Hepatocyte (in vitro differentiated cells): ENCODE measurements at regions not wholly inside any gene's neighbourhood (a gene's known extent, or its start where the extent isn't known, plus 50 kb on each side); places are given as distances from the start of the nearest gene placed in this dataset.

Experiments used
- DNase-seq: peaks from one replicate; pipeline ENCODE4 v3.0.0-alpha.2; 2016; ENCODE audit warnings: low spot score
- H2AFZ ChIP-seq: fragments of 200-600 bp; sonication (generic); 2 replicates; pipeline ENCODE4 v1.6.0; 2016; ENCODE audit warnings: antibody characterized with exemption, mild to moderate bottlenecking
- H3K27ac ChIP-seq: fragments of 200-600 bp; sonication (generic); 2 replicates; pipeline ENCODE4 v1.5.1; 2016; ENCODE audit warnings: mild to moderate bottlenecking
- H3K27me3 ChIP-seq: fragments of 200-600 bp; sonication (generic); 2 replicates; pipeline ENCODE4 v1.6.1; 2016
- H3K36me3 ChIP-seq: fragments of 200-600 bp; sonication (generic); replicated peaks from 2 replicates; pipeline ENCODE4 v1.5.1; 2016; ENCODE audit warnings: low read depth; ENCODE audit not compliant: insufficient read depth
- H3K4me1 ChIP-seq: fragments of 200-600 bp; sonication (generic); 2 replicates; pipeline ENCODE4 v1.5.1; 2016; ENCODE audit warnings: mild to moderate bottlenecking, moderate library complexity; ENCODE audit not compliant: insufficient read depth
- H3K4me2 ChIP-seq: fragments of 200-600 bp; sonication (generic); 2 replicates; pipeline ENCODE4 v1.6.0; 2016
- H3K4me3 ChIP-seq: fragments of 200-600 bp; sonication (generic); 2 replicates; pipeline ENCODE4 v1.5.1; 2016; ENCODE audit warnings: mild to moderate bottlenecking
- H3K79me2 ChIP-seq: fragments of 200-600 bp; sonication (generic); 2 replicates; pipeline ENCODE4 v1.6.0; 2017; ENCODE audit warnings: mild to moderate bottlenecking
- H3K9me2 ChIP-seq: fragments of 200-600 bp; sonication (generic); replicated peaks from 2 replicates; pipeline ENCODE4 v1.6.0; 2017; ENCODE audit warnings: mild to moderate bottlenecking; ENCODE audit not compliant: insufficient read depth
- H3K9me3 ChIP-seq: fragments of 200-600 bp; sonication (generic); 2 replicates; pipeline ENCODE4 v1.5.1; 2016; ENCODE audit warnings: low read depth, mild to moderate bottlenecking
- H4K20me1 ChIP-seq: fragments of 200-600 bp; sonication (generic); 2 replicates; pipeline ENCODE4 v1.6.0; 2016; ENCODE audit warnings: mild to moderate bottlenecking; ENCODE audit not compliant: insufficient read depth, poor library complexity, severe bottlenecking
- CTCF ChIP-seq: fragments of 200-600 bp; sonication (generic); IDR thresholded peaks from 2 replicates; pipeline ENCODE4 v1.5.1; 2016; ENCODE audit warnings: antibody characterized with exemption, mild to moderate bottlenecking; ENCODE audit not compliant: poor library complexity
- EZH2 ChIP-seq: fragments of 200-600 bp; sonication (generic); IDR thresholded peaks from 2 replicates; pipeline ENCODE4 v1.6.1; 2016; ENCODE audit warnings: antibody characterized with exemption, mild to moderate bottlenecking, borderline replicate concordance
- EZH2phosphoT487 ChIP-seq: fragments of 200-600 bp; sonication (generic); IDR thresholded peaks from one replicate; pipeline ENCODE4 v1.6.1; 2018; ENCODE audit warnings: antibody characterized with exemption, mild to moderate bottlenecking, low read depth, moderate library complexity; ENCODE audit not compliant: unreplicated experiment, severe bottlenecking
- WGBS: methylation state at CpG from one replicate; pipeline ENCODE4 v1.1.6; 2016; ENCODE audit warnings: low lambda C conversion rate; ENCODE audit errors: missing lambda C conversion rate; 5-methylcytosine and 5-hydroxymethylcytosine counted together

- Histone ChIP-seq H3K27me3 (no peaks in the 10 kb centered on the region), H3K36me3 (no peaks in the 10 kb centered on the region), H3K4me1 (no peaks in the 10 kb centered on the region), H3K79me2 (no peaks in the 10 kb centered on the region), H3K9me3 (no peaks in the 10 kb centered on the region), H4K20me1 (no peaks in the 10 kb centered on the region), H3K27ac (no peak overlapping the region), H3K4me2 (no peak overlapping the region), H2AFZ (no peak overlapping the region), H3K4me3 (no peak overlapping the region), H3K9me2 (no peaks in the 10 kb centered on the region)
- TF ChIP-seq EZH2 = no peak
- TF ChIP-seq CTCF = no peak
- no peak for TF ChIP-seq EZH2phosphoT487
- DNase-seq = no peak
- WGBS = 93% methylated on average over 3 of the region's 3 CpGs
These were observed 1312.6 kb downstream of the PCDH18 start for GRCh38 chr4:136219592-136220125.

GRCh38 chr4:136203199-136203598, 1329.1 kb downstream of the PCDH18 start:
- no peak overlapping the region for H3K4me2 ChIP-seq
- 69% methylated on average over 4 of the region's 4 CpGs for WGBS

DNA sequence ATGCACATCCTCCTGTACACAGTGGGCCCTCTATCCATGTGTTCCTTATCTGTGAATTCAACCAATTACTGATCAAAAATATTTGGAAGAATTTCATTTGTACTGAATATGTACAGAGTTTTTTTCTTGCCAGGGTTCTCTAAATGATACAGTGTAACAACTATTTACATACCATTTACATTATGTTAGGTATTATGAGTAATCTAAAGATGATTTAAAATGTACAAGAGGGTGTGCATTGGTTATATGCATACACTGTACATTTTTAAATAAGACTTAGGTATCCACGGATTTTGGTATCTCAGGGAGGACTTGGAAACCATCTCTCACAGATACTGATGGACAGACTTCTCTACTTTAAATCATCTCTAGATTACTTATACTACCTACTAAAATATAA, 1333.9 kb downstream of the PCDH18 start:
- H3K4me2 ChIP-seq = no peak overlapping the region
- no peaks in the 10 kb centered on the region for H3K9me2 ChIP-seq
- no peaks in the 10 kb centered on the region for H3K4me1 ChIP-seq
- H3K79me2 ChIP-seq = no peaks in the 10 kb centered on the region
- no peak for DNase-seq
- no peaks in the 10 kb centered on the region for H3K27me3 ChIP-seq
- H3K4me3 ChIP-seq = no peak overlapping the region
- no peak overlapping the region for H3K27ac ChIP-seq
- no peak overlapping the region for H2AFZ ChIP-seq
- H3K9me3 ChIP-seq = no peaks in the 10 kb centered on the region
- no peak for TF ChIP-seq EZH2phosphoT487
- TF ChIP-seq CTCF = no peak
- TF ChIP-seq EZH2 = no peak
- no peaks in the 10 kb centered on the region for H4K20me1 ChIP-seq
- WGBS = 88% methylated on average over 1 of the region's 1 CpG
- H3K36me3 ChIP-seq = no peaks in the 10 kb centered on the region

More at GRCh38 chr4:136203199-136203598, 1329.1 kb downstream of the PCDH18 start:
- H4K20me1 ChIP-seq = no peaks in the 10 kb centered on the region
- no peaks in the 10 kb centered on the region for H3K9me3 ChIP-seq
- no peaks in the 10 kb centered on the region for H3K79me2 ChIP-seq
- H3K27ac ChIP-seq = no peak overlapping the region
- no peaks in the 10 kb centered on the region for H3K4me1 ChIP-seq
- no peaks in the 10 kb centered on the region for H3K36me3 ChIP-seq
- H3K4me3 ChIP-seq = no peak overlapping the region
- TF ChIP-seq CTCF (no peak), EZH2phosphoT487 (no peak), EZH2 (no peak)
- no peaks in the 10 kb centered on the region for H3K9me2 ChIP-seq
- H2AFZ ChIP-seq = no peak overlapping the region
- DNase-seq = no peak
- no peaks in the 10 kb centered on the region for H3K27me3 ChIP-seq

DNA sequence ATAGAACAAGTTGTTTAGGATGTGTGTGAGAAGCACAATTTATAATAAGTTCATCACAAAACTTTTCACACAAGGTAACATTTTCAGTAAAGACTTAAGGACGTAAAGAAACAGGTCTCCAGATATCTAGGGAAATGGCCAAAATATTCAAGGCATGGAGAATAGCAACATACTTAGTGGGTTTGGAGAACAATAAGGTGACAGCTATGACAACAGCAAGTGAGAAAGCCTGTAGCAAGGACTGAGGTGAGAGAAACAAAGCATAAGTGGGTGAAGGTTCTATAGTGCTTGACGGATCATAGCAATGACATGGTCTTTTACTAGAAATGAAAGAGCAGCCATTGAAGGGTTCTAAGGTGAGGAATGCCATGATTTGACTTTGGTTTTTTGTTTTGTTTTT, 1337.3 kb downstream of the PCDH18 start:
- DNase-seq = no peak
- Histone ChIP-seq H3K27me3 (no peaks in the 10 kb centered on the region), H3K4me2 (no peak overlapping the region), H3K4me3 (no peak overlapping the region), H4K20me1 (no peaks in the 10 kb centered on the region), H3K79me2 (no peaks in the 10 kb centered on the region), H3K9me2 (no peaks in the 10 kb centered on the region), H3K9me3 (no peaks in the 10 kb centered on the region), H3K4me1 (no peaks in the 10 kb centered on the region), H2AFZ (no peak overlapping the region), H3K36me3 (no peaks in the 10 kb centered on the region), H3K27ac (no peak overlapping the region)
- TF ChIP-seq EZH2phosphoT487 = no peak
- no peak for TF ChIP-seq CTCF
- TF ChIP-seq EZH2 = no peak
- WGBS = 92% methylated on average over 2 of the region's 2 CpGs
